HAP-1 (cell line): ENCODE measurements at regions not wholly inside any gene's neighbourhood (a gene's known extent, or its start where the extent isn't known, plus 50 kb on each side); places are given as distances from the start of the nearest gene placed in this dataset.

Experiments used
- DNase-seq, 2 experiments: peaks; one replicate each; pipeline ENCODE4 v3.0.0-alpha.2; 2016 to 2020; ENCODE audit warnings: low spot score in 2 of 2
- H3K27me3 ChIP-seq: fragments of 250-450 bp; sonication (Bioruptor Pico); 2 replicates; pipeline ENCODE4 v1.5.1; 2020; ENCODE audit warnings: low read depth, mild to moderate bottlenecking, moderate library complexity
- H3K36me3 ChIP-seq: fragments of 250-450 bp; sonication (Bioruptor Pico); replicated peaks from 2 replicates; pipeline ENCODE4 v1.5.1; 2020; ENCODE audit warnings: mild to moderate bottlenecking
- H3K4me1 ChIP-seq: fragments of 250-450 bp; sonication (Bioruptor Pico); 2 replicates; pipeline ENCODE4 v1.5.1; 2020; ENCODE audit warnings: mild to moderate bottlenecking
- H3K4me3 ChIP-seq: fragments of 250-450 bp; sonication (Bioruptor Pico); 2 replicates; pipeline ENCODE4 v1.5.1; 2020; ENCODE audit warnings: mild to moderate bottlenecking, moderate library complexity
- H3K9me3 ChIP-seq: fragments of 250-450 bp; sonication (Bioruptor Pico); 2 replicates; pipeline ENCODE4 v1.5.1; 2020; ENCODE audit warnings: mild to moderate bottlenecking, moderate library complexity
- in situ Hi-C: fragments of 300-500 bp; cut with MboI; formaldehyde crosslinking; loops from 3 replicates; pipeline ENCODE4 v1.14.3; 2020; ENCODE audit warnings: low sequenced_read_pairs, inconsistent platforms, mixed read lengths

- no peaks in the 10 kb centered on the region for H3K9me3 ChIP-seq
- no peak overlapping the region for H3K4me3 ChIP-seq
- H3K4me1 ChIP-seq = no peaks in the 10 kb centered on the region
- in situ Hi-C loops = no loop called here
- H3K27me3 ChIP-seq = no peaks in the 10 kb centered on the region
- no peaks in the 10 kb centered on the region for H3K36me3 ChIP-seq
- no peak for DNase-seq
These were observed 102.8 kb upstream of the RAB12 start for GRCh38 chr18:8506251-8507049.

- in situ Hi-C loops = no loop called here
- Histone ChIP-seq H3K9me3 (no peaks in the 10 kb centered on the region), H3K27me3 (no peaks in the 10 kb centered on the region), H3K4me3 (no peak overlapping the region), H3K36me3 (no peaks in the 10 kb centered on the region), H3K4me1 (no peaks in the 10 kb centered on the region)
- peak; percentile 13 to 37 for DNase-seq
These were observed 101.9 kb upstream of the RAB12 start for GRCh38 chr18:8507361-8507760.

GRCh38 chr18:8507915-8508705 is 101.1 kb upstream of the RAB12 start:
- Histone ChIP-seq H3K4me3 (no peak overlapping the region), H3K9me3 (no peaks in the 10 kb centered on the region), H3K4me1 (no peaks in the 10 kb centered on the region), H3K36me3 (no peaks in the 10 kb centered on the region), H3K27me3 (no peaks in the 10 kb centered on the region)
- in situ Hi-C loops = no loop called here
- no peak for DNase-seq

- H3K36me3 ChIP-seq = no peaks in the 10 kb centered on the region
- H3K4me1 ChIP-seq = no peaks in the 10 kb centered on the region
- no peaks in the 10 kb centered on the region for H3K27me3 ChIP-seq
- no peaks in the 10 kb centered on the region for H3K9me3 ChIP-seq
- no peak overlapping the region for H3K4me3 ChIP-seq
- in situ Hi-C loops = loop anchor here (10.0 kb wide), 1 partner anchor 58 kb away; no protein-coding TSS in a partner anchor
- DNase-seq = no peak
These were observed 96.0 kb upstream of the RAB12 start for GRCh38 chr18:8513249-8513648.

GRCh38 chr18:8514409-8514808 is 94.8 kb upstream of the RAB12 start:
- no peaks in the 10 kb centered on the region for H3K27me3 ChIP-seq
- no peak for DNase-seq
- in situ Hi-C loops = loop anchor here (10.0 kb wide), 1 partner anchor 60 kb away; no protein-coding TSS in a partner anchor
- H3K9me3 ChIP-seq = no peaks in the 10 kb centered on the region
- H3K36me3 ChIP-seq = no peaks in the 10 kb centered on the region
- H3K4me1 ChIP-seq = no peaks in the 10 kb centered on the region
- H3K4me3 ChIP-seq = no peak overlapping the region

GRCh38 chr18:8515142-8515865 is 93.9 kb upstream of the RAB12 start:
- H3K4me1 ChIP-seq = no peaks in the 10 kb centered on the region
- H3K27me3 ChIP-seq = no peaks in the 10 kb centered on the region
- H3K4me3 ChIP-seq = no peak overlapping the region
- no peak for DNase-seq
- in situ Hi-C loops = loop anchor here (10.0 kb wide), 1 partner anchor 61 kb away; no protein-coding TSS in a partner anchor
- H3K36me3 ChIP-seq = no peaks in the 10 kb centered on the region
- no peaks in the 10 kb centered on the region for H3K9me3 ChIP-seq

- H3K4me3 ChIP-seq = no peak overlapping the region
- DNase-seq = no peak
- no peaks in the 10 kb centered on the region for H3K9me3 ChIP-seq
- H3K36me3 ChIP-seq = no peaks in the 10 kb centered on the region
- in situ Hi-C loops = loop anchor here (10.0 kb wide), 1 partner anchor 62 kb away; no protein-coding TSS in a partner anchor
- no peaks in the 10 kb centered on the region for H3K27me3 ChIP-seq
- H3K4me1 ChIP-seq = no peaks in the 10 kb centered on the region
These were observed 92.6 kb upstream of the RAB12 start for GRCh38 chr18:8516371-8517250.

GRCh38 chr18:8517276-8517675 is 92.0 kb upstream of the RAB12 start:
- DNase-seq = no peak
- no peaks in the 10 kb centered on the region for H3K36me3 ChIP-seq
- no peaks in the 10 kb centered on the region for H3K4me1 ChIP-seq
- no peak overlapping the region for H3K4me3 ChIP-seq
- no peaks in the 10 kb centered on the region for H3K27me3 ChIP-seq
- in situ Hi-C loops = loop anchor here (10.0 kb wide), 1 partner anchor 62 kb away; no protein-coding TSS in a partner anchor
- no peaks in the 10 kb centered on the region for H3K9me3 ChIP-seq

- DNase-seq = no peak
- Histone ChIP-seq H3K27me3 (no peaks in the 10 kb centered on the region), H3K4me3 (no peak overlapping the region), H3K9me3 (no peaks in the 10 kb centered on the region), H3K36me3 (no peaks in the 10 kb centered on the region), H3K4me1 (no peaks in the 10 kb centered on the region)
- in situ Hi-C loops = loop anchor here (10.0 kb wide), 1 partner anchor 64 kb away; no protein-coding TSS in a partner anchor
These were observed 90.1 kb upstream of the RAB12 start for GRCh38 chr18:8519102-8519501.

GRCh38 chr18:8520266-8520665 is 89.0 kb upstream of the RAB12 start:
- no peaks in the 10 kb centered on the region for H3K4me1 ChIP-seq
- no peaks in the 10 kb centered on the region for H3K9me3 ChIP-seq
- no peak for DNase-seq
- H3K27me3 ChIP-seq = no peaks in the 10 kb centered on the region
- no peaks in the 10 kb centered on the region for H3K36me3 ChIP-seq
- in situ Hi-C loops = no loop called here
- no peak overlapping the region for H3K4me3 ChIP-seq

GRCh38 chr18:8522756-8523155 is 86.5 kb upstream of the RAB12 start:
- in situ Hi-C loops = no loop called here

GRCh38 chr18:8525692-8526091 is 83.5 kb upstream of the RAB12 start:
- in situ Hi-C loops = no loop called here
- Histone ChIP-seq H3K9me3 (no peaks in the 10 kb centered on the region), H3K27me3 (no peaks in the 10 kb centered on the region), H3K4me1 (no peaks in the 10 kb centered on the region), H3K36me3 (no peaks in the 10 kb centered on the region), H3K4me3 (no peak overlapping the region)
- DNase-seq = peak in 1 of 2 experiments; percentile 35

More at GRCh38 chr18:8522756-8523155, 86.5 kb upstream of the RAB12 start:
- no peaks in the 10 kb centered on the region for H3K9me3 ChIP-seq
- no peaks in the 10 kb centered on the region for H3K27me3 ChIP-seq
- no peak for DNase-seq
- H3K4me1 ChIP-seq = no peaks in the 10 kb centered on the region
- no peak overlapping the region for H3K4me3 ChIP-seq
- H3K36me3 ChIP-seq = no peaks in the 10 kb centered on the region

GRCh38 chr18:8526332-8526731 is 82.9 kb upstream of the RAB12 start:
- H3K36me3 ChIP-seq = no peaks in the 10 kb centered on the region
- no peaks in the 10 kb centered on the region for H3K27me3 ChIP-seq
- no peaks in the 10 kb centered on the region for H3K9me3 ChIP-seq
- in situ Hi-C loops = no loop called here
- no peaks in the 10 kb centered on the region for H3K4me1 ChIP-seq
- no peak for DNase-seq
- H3K4me3 ChIP-seq = no peak overlapping the region
